Endometrial microvascular endothelial cells (primary cell): ENCODE measurements at regions not wholly inside any gene's neighbourhood (a gene's known extent, or its start where the extent isn't known, plus 50 kb on each side); places are given as distances from the start of the nearest gene placed in this dataset.

Source experiments
- in situ Hi-C: cut with HindIII; loops from 2 replicates; pipeline ENCODE4 v1.10.0; 2017; ENCODE audit warnings: low sequenced_read_pairs, low pct_unique_long_range_greater_than_20kb; ENCODE audit errors: inconsistent ontology term

GRCh38 chr9:70478963-70479641 lies 64.6 kb upstream of the KLF9 start:
- in situ Hi-C loops, result loop anchor here (5.0 kb wide), 1 partner anchor 57 kb away; no protein-coding TSS in a partner anchor

DNA sequence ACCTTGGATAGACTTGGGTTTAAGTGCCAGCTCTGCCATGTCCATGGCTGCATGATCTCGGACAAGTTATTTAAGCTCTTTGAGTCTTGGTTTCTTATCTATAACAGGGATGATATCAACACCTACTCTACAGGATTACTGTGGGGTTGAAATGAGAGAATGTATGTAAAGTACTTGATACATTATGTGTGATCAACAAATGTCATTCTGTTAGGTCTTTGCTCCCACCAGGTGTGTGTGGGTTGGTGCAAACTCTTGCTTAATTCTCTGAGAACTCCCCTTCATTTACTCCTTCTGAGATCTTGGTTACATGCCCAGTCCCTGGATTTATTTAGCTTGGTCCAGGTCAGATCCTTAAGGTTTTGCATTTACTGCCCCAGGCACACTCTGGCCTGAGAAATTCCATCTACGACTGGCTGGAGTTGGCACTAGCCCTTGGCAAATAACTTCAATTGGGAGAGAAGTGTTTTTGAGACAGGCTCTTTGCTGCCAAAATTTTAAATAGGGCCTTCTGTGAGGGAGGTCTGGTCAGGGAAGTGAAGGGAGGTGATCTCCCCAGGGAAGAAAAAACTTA lies 63.5 kb upstream of the KLF9 start:
- in situ Hi-C loops, result loop anchor here (5.0 kb wide), 1 partner anchor 56 kb away; no protein-coding TSS in a partner anchor

DNA sequence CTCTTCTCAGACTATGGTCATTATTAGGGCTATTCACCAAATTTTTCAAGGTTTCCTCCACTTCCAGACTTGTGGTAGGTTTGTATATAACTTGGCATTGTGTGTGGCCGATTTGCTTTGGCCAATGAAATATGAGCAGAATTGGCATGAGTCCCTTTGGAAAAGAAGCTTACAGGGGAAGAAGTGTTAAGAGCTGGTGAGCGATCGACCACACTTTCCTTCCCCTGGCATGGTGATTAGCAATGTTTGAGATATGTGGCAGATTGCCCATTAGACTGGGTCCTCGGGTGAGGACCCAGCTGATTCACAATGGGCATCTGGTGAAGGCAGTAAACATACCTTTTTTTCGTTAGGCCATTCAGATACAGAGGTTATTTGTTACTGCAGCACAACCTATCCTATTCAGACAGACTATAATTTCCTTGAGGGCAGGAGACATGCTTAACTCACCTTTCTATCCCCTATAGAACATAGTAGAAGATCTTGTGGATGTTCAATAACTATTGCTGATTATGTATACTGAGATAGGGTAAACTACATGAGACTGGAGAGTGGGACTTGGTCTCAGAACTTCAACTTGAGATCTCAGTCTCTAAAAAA lies 62.8 kb upstream of the KLF9 start:
- in situ Hi-C loops, result loop anchor here (5.0 kb wide), 1 partner anchor 55 kb away; no protein-coding TSS in a partner anchor

- in situ Hi-C loops, result loop anchor here (5.0 kb wide), 1 partner anchor 53 kb away; no protein-coding TSS in a partner anchor
Measured at GRCh38 chr9:70475211-70475610, 60.8 kb upstream of the KLF9 start.

DNA sequence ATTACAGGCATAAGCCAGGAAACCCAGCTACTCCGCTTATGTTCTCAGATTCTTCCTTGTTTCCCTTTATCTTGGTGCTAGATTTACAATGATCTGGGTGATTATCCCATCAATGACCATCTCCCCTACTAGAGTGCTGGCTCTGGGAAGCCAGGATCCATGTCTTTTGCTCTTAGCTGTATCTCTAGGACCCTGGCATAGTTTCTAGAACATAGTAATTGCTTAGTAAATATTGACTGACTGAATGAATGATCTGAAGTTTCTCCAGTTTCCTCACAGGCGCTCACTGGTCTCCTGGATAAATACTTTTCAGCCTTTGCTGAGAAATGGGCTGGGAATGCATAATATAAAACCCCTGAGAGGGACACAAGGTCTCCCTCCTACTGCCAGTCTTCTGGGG lies 60.0 kb upstream of the KLF9 start:
- in situ Hi-C loops, result no loop called here

DNA sequence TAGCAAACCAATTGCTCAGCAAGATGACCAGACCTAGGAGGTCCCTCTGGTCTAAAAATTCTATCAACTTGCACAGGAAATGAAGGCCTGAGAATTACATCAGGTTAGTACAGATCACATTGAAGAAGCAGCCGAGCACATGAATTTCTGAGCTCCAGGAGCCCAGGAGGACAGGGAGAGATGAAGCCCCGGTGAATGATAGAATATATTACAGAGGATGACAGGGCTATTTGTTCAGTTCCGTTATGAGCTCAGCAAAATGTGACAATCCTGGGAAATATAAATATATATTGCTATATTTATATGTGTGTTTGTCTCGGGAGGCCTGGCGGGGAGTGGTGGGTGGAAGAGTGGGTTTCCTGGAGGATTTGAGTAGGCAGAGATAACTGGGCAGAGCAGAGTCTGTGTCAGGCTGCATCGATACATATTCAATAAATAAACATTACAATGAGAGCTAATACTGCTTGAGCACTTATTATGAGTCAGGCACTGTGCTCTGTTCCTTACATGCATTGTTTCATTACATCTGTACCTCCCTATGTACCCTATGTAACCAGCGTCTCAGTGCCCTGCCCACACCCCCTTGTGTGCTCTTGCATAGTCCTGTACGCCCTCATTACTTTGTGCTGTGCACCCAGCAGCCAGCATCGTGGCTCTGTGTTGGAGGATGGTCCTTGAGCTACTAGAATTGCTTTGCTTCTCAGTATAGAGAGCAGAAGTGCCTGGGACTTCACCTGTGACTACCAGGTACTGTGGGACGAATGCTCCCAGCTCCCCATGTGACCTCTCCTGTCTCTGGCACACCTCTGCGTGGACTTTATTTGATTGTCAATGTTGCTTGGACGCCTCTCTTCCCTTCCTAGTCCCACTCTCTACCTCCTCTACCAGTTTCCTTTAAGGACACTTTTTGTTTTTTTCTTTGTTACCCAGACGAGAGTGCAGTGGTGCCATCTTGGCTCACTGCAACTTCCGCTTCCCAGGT lies 58.1 kb upstream of the KLF9 start:
- in situ Hi-C loops, result no loop called here

DNA sequence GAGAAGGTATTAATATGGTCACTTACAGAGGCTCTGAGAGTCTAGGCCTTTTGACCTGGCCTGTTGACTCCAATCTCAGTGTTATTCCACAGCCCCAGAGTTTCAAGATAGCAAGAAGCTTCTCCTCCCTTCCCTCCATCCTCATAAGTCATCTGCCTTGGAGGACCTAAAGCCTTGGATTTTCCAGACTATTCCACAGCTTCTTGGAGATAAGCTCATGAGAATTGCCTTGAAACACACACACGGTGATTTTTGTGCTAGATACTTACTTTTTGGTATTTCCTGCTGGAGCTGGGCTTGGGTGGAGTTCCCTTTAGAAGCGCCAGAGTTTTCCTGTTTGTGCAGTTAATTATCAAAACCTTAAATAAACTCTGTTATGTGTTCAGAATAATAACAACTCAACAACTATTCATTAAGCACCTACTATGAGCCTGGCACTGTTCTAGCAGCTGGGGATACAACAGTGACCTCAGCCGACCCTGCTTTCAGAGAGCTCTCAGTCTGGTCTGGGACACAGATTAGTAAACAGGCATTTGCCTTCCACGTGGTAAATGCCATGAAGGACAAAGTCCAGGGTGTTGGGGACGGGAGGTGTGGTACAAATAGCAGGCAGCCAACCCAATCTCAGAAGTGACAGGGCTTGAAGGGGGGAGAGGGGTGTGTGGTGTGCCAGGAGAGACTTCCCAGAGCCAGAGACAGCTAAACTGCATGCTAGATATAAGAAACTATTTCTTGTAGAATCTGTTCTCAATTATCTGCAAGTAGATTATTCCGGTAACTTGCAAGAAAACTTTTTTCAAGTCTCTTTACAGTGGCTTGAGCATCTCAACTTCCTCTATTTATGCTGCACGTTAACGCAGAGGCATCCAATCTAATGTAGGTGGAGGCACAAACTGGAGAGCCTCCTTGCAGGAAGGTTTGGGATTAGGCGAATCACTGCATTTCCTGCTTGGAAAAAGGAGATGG lies 55.9 kb upstream of the KLF9 start:
- in situ Hi-C loops, result no loop called here

DNA sequence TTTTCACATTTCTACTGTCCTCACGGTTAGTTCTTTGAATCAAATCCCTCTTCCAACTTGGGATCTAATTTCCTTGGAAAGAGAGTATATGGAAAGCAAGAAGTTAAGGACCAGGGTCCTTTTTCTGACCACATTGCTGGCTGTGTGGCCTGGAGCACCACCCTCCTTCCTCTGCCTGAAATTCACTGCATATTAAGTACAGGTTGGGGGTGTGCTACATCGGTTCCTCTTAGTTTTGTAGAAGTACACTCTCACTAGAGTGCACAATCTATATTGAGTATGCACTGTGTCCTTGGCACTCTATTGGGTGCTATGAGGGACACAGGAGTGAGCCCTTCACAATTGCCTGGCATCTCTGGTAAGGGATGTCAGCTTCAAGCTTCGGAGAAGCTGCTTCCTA lies 53.8 kb upstream of the KLF9 start:
- in situ Hi-C loops, result no loop called here

DNA sequence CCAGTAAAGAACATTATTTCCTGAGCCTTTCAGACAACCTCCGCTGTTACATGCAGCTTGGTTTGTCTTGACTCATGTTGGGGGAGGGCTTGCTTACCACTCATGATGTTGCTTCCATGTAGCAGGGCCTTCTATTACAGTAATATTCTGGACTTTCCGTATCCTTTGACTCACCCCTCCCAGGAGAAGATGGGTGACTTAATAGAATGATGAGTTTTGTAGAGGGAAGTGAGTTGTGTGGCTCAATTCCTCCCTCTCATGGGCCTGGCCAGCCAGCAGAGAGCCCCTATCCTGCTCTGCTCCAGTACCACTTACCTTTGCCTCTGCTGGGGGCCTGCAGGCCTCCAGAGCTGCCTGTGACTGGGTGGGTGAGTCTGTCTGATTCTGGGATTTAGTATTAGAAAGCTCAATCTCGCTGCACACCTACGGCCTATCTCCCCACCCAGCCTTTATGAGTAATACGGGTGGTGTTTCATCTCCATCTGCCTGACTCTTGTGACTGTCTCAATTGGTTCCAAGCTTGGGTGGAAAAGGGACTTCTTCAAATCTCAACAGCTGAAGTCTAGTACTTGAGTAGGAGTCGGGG lies 52.6 kb upstream of the KLF9 start:
- in situ Hi-C loops, result no loop called here

DNA sequence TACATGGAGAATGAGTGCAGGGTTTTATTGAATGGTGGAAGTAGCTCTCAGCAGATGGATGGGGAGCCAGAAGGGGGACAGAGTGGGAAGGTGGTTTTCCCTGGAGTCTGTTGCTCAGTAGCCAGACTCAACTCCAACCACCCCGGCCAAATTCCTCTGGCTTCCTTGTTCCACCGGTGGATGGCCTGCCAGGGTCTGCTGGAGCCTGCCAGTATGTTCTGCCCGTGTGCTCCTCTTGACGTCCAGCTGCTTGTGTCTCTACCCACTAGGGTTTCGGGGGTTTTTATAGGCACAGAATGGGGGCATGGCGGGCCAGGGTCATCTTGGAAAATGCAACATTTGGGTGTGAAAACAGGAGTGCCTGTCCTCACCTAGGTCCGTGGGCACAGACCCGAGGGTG lies 51.4 kb upstream of the KLF9 start:
- in situ Hi-C loops, result no loop called here

- in situ Hi-C loops, result no loop called here
Measured at GRCh38 chr9:70465398-70465797, 50.9 kb upstream of the KLF9 start.
